ENCODE measurements at regions not wholly inside any gene's neighbourhood (a gene's known extent, or its start where the extent isn't known, plus 50 kb on each side); places are given as distances from the start of the nearest gene placed in this dataset.

GRCh38 chr3:170780955-170781354, 89.0 kb downstream of the RPL22L1 start:
- no peak for DNase-seq

GRCh38 chr3:170780471-170780870, 89.5 kb downstream of the RPL22L1 start:
- DNase-seq = no peak

- no peak for DNase-seq
Observed at GRCh38 chr3:170778240-170779217, 91.5 kb downstream of the RPL22L1 start.

GRCh38 chr3:170777564-170777926, 92.5 kb downstream of the RPL22L1 start:
- DNase-seq = no peak

- DNase-seq = no peak
Observed at GRCh38 chr3:170776887-170777563, 93.0 kb downstream of the RPL22L1 start.

- no peak for DNase-seq
Observed at GRCh38 chr3:170773682-170774425, 96.1 kb downstream of the RPL22L1 start.

- DNase-seq = no peak
Observed at GRCh38 chr3:170772175-170772574, 97.8 kb downstream of the RPL22L1 start.

- no peak for DNase-seq
Observed at GRCh38 chr3:170768334-170768801, 101.6 kb downstream of the RPL22L1 start.

- no peak for DNase-seq
Observed at GRCh38 chr3:170767576-170767941, 102.4 kb downstream of the RPL22L1 start.

- no peak for DNase-seq
Observed at GRCh38 chr3:170766823-170767575, 103.0 kb downstream of the RPL22L1 start.

GRCh38 chr3:170766253-170766652, 103.7 kb downstream of the RPL22L1 start:
- DNase-seq = no peak

- no peak for DNase-seq
Observed at GRCh38 chr3:170765419-170766078, 104.4 kb downstream of the RPL22L1 start.

GRCh38 chr3:170764017-170764416, 106.0 kb downstream of the RPL22L1 start:
- no peak for DNase-seq

GRCh38 chr3:170762064-170762463, 107.9 kb downstream of the RPL22L1 start:
- no peak for DNase-seq

- DNase-seq = no peak
Observed at GRCh38 chr3:170761103-170761502, 108.9 kb downstream of the RPL22L1 start.

GRCh38 chr3:170760174-170760526, 109.8 kb downstream of the RPL22L1 start:
- no peak for DNase-seq

GRCh38 chr3:170759511-170760173, 110.4 kb downstream of the RPL22L1 start:
- DNase-seq = no peak

- no peak for DNase-seq
Observed at GRCh38 chr3:170757038-170757437, 113.0 kb downstream of the RPL22L1 start.

- DNase-seq = no peak
Observed at GRCh38 chr3:170754311-170754693, 115.7 kb downstream of the RPL22L1 start.

- no peak for DNase-seq
Observed at GRCh38 chr3:170753421-170754310, 116.3 kb downstream of the RPL22L1 start.

All from right kidney (tissue), 1 donor.